NCI-H2171 treated with DMSO at 0.1 percent for 48 hours (cell line): ENCODE measurements at regions not wholly inside any gene's neighbourhood (a gene's known extent, or its start where the extent isn't known, plus 50 kb on each side); places are given as distances from the start of the nearest gene placed in this dataset.

Experiments
- DNase-seq: peaks from one replicate; lab custom pipeline; 2025; lab: John Stamatoyannopoulos, UW

- no peak for DNase-seq
Observed at GRCh38 chr6:97591955-97592354, 308.9 kb upstream of the MMS22L start.

GRCh38 chr6:97594844-97595243 is 311.8 kb upstream of the MMS22L start:
- no peak for DNase-seq

- no peak for DNase-seq
Observed at GRCh38 chr6:97621111-97621510, 338.1 kb upstream of the MMS22L start.

- peak; percentile 73 for DNase-seq
Observed at GRCh38 chr6:97626671-97627441, 343.8 kb upstream of the MMS22L start.

- DNase-seq = no peak
Observed at GRCh38 chr6:97629180-97629579, 346.2 kb upstream of the MMS22L start.

- DNase-seq = no peak
Observed at GRCh38 chr6:97630604-97631003, 347.6 kb upstream of the MMS22L start.

GRCh38 chr6:97632341-97632740 is 349.3 kb upstream of the MMS22L start:
- no peak for DNase-seq

- no peak for DNase-seq
Observed at GRCh38 chr6:97639702-97640101, 356.7 kb upstream of the MMS22L start.

- DNase-seq = no peak
Observed at GRCh38 chr6:97644353-97644752, 361.3 kb upstream of the MMS22L start.

- no peak for DNase-seq
Observed at GRCh38 chr6:97645757-97646156, 362.7 kb upstream of the MMS22L start.

- DNase-seq = no peak
Observed at GRCh38 chr6:97653076-97653475, 370.1 kb upstream of the MMS22L start.

GRCh38 chr6:97653517-97653916 is 370.5 kb upstream of the MMS22L start:
- no peak for DNase-seq

- no peak for DNase-seq
Observed at GRCh38 chr6:97654674-97655073, 371.7 kb upstream of the MMS22L start.

GRCh38 chr6:97656236-97656635 is 373.2 kb upstream of the MMS22L start:
- DNase-seq = no peak

GRCh38 chr6:97656706-97657350 is 373.8 kb upstream of the MMS22L start:
- DNase-seq = no peak

GRCh38 chr6:97658090-97658489 is 375.1 kb upstream of the MMS22L start:
- DNase-seq = no peak

- DNase-seq = no peak
Observed at GRCh38 chr6:97663252-97663651, 380.2 kb upstream of the MMS22L start.

- DNase-seq = no peak
Observed at GRCh38 chr6:97665446-97665845, 382.4 kb upstream of the MMS22L start.

- no peak for DNase-seq
Observed at GRCh38 chr6:97666889-97667288, 383.9 kb upstream of the MMS22L start.

GRCh38 chr6:97668716-97669115 is 385.7 kb upstream of the MMS22L start:
- DNase-seq = no peak

GRCh38 chr6:97669191-97670031 is 386.4 kb upstream of the MMS22L start:
- peak; percentile 15 for DNase-seq

- no peak for DNase-seq
Observed at GRCh38 chr6:97674802-97675201, 391.8 kb upstream of the MMS22L start.

- no peak for DNase-seq
Observed at GRCh38 chr6:97677626-97678025, 394.6 kb upstream of the MMS22L start.
